ENCODE measurements at regions not wholly inside any gene's neighbourhood (a gene's known extent, or its start where the extent isn't known, plus 50 kb on each side); places are given as distances from the start of the nearest gene placed in this dataset.

DNA sequence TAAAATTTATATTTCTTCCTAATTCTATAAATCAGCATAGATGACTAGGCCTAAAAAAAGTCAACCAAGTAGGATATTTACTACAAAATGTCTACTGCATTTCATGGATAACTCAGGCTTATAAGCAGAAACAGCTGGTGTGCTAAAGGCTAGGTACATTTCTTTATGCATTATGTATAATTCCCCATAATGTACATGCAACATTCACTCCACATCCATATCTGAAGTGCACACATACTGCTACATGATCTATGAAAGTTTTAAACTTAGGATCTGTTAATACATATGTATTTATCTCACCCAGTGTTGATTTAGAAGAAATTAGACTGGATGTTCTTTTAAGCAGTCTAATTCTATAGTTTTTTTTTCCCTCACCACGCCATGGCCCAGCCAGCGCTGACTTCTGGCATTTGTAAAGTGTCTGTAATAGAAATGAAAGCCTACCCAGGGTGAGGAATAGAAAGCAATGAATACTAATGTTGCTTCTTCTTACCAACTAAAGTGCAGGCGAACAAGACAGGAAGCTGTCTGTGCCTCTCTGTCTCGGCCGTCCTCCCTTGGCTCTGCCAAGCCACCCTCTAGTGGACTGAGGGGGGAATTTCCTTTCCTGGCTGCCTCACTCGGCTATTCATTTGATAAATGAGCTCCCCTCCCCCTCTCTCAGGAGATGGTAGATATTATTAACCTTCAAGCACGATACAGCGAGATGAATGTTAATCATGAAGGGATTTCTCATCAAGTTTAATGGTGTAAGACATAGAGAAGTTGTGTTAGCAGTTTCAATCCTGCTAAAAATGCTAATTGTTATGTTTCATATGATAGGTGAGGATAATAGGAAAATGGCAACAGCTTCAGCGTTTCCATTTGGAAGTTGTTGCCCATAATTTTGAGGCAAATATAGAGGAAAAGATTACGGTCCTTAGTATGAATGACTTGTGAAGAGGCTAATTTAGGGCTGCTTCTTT, 384.5 kb downstream of the MTX2 start:
- DNase-seq, result peak; percentile 26 to 57

DNA sequence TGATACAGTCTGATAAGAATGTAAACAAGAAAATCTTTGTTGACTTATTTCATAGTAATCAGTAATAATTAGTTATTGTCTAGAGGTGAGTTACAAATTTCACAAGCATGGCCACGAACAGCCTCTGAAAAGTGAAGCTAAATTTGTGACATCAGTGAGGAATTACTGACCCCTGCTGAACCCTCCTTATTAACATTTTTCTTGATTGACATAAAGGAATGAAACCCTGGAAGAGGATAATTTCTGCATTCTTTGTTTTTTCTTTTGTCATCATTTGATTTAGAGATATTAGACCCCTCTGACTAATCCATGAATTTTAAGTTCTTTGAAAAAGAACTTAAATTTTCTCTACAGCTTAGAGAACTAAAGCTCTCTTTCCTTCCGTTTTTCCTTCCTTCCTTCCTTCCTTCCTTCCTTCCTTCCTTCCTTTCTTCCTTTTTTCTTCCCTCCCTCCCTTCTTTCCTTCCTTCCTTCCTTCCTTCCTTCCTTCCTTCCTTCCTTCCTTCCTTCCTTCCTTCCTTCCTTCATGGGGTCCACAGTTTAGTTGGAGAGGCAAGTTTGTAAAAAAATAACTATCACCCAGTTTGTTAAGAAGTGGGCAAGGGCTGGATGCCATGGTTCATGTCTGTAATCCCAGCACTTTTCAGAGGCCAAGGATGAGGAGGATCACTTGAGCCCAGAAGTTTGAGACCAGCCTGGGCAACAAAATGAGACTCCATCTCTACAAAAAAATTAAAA, 387.0 kb downstream of the MTX2 start:
- no peak for DNase-seq

DNA sequence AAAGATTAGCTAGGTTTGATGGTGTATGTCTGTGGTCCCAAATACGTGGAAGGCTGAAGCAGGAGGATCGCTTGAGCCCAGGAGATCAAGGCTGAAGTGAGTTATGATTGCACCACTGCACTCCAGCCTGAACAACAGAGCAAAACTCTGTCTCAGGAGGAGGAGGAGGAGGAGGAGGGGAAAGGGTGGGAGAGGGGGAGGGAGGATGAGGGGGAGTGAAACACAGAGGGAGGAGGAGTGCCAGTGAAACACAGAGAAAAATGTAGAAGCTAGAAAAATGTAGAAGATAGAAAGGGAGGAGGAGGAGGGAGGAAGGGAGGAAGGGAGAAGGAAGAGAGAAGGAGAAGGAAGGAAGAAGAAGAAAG, 387.5 kb downstream of the MTX2 start:
- DNase-seq, result no peak

DNA sequence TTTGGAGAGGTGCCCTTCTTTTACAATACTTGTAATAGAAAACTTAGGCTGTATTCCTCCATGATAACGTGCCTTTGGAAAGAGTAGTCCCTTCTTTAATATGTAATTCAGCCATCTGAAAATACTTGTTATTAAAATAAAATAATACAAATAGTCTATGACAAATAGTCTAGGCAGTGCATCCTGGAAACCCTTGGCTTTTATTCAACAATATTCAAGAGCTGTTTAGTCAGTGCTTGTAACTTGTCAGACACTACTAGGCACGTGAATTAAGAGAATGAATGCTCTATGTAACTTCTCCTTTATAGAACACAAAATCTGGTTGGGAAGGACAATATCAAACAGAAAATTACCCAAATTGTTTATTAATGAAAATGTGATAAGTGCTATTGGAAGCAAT, 388.2 kb downstream of the MTX2 start:
- DNase-seq, result no peak

DNA sequence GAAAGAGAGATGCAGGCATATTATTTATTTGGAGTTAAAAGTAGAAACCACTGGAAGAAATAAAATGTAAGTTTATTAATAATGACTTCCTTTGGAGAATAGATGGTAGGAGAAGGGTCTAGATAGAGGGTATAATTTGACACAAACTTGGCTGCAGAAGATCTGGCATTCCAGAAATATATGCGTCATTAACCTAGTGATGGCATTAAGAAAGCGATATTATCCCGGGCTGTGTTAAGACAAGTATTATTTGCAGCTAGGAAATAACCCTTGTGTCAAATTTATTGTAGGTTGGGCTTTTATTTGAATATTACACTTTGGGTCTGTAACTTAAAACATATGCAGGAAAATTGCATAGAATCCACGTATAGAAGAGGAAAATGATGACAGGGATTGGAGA, 389.5 kb downstream of the MTX2 start:
- DNase-seq, result no peak

DNA sequence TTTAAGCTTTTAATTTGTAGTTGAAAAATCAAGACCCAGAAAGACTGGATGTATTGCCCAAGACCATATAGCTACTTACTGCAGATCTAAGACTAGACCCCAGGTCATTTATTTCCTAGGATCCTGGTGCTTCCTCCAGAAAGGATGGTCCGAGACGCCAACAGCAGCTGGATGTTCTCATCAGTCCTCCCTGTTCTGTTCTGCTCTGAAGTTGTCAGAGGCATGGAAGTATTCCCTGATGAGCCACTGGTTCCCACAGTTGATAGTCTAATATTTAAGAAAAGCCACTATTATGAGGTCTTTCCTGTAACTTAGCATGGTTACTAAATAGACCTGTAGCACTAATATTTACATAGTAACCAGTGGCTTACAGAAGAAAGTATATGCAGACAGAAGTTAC, 393.5 kb downstream of the MTX2 start:
- no peak for DNase-seq

DNA sequence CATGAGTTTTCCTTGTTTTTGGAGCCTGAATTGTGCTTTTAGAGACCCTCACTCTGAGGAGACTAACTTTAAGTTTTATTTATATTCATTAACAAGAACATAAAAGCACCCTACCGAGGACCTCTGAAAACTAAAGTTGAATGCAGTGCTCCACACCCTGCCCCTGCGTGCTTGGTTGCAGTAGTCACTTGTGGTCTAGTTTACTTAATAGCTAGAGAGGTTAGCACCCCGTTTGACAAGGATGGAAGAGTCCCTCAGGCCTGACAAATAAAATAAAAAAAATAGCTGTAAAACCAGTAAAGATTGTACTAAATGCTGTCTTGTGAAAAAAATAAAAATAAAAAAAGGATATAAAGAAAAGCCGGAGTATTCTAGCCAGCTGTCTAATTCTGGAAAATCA, 395.2 kb downstream of the MTX2 start:
- no peak for DNase-seq

DNA sequence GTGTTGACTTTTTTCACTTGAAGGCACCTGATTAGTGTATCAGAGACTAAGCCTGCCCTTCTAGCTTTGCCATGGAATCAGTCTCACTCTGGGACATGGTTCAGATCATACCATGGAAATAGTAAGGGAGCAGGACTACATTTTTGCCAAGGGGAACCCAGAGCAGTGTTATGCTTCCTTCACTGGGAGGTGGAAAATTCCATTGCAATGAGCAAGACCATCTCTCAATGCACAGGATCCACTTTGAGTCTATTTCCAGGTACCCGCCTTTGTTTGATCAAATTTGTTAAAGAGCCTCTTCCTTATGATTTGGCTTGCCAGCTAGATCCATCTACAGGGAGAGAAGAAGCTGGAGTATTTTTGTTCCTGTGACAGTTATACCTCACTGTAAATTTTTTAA, 395.8 kb downstream of the MTX2 start:
- DNase-seq, result no peak

DNA sequence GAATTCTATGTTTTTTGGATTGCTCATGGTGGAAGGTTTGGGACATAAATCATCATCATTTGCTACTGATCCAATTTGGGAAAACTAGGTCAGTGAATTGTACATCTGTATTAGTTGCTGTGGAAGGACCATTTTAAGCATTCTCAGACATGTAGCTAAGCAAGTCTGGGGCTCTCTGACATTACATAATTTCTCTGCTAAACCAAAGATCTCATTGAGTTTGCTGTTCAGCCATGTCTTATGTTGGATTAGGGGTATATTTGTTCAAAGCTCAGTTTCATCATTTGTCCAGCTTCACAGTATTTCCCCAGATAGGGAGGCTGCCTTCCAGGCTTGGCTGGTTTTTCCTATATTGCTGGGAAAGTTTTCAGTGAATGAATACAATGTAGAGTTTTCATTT, 399.7 kb downstream of the MTX2 start:
- no peak for DNase-seq

DNA sequence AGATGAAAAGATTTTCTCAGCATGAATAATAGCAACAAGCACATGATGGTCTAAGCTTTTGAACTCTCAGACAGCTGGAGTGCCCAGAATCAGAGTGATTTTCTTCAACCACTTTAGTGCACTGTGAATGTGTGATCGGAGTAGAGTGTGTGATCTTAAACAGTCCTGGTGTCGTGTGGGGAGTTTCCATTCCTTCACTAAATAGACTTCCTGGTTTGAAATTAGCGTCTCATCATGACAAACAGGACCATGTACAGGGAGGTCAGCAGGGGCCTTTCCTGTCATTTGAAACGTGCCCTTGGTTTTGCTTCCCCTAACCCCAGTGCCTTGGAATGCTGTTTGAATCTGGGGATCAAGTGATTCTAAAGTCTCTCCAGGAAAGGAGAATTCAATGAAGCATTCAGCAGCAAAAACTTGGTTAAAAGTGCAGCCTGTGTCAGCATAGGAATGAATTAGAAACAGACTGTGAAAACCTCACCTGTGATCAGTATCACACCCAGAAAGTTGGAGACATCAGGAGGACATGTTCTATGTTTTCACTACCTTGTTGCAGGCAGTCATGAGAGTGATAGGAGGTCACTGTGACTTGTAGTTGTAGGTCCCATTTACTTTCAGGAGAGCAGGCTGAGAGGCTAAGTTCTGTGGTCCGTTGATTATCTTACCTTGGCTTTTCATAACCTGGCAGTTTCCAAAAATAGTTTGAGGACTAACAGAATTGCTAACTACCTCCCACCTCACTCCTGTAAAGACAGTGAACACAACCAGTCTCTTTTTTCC, 400.3 kb downstream of the MTX2 start:
- DNase-seq, result no peak

DNA sequence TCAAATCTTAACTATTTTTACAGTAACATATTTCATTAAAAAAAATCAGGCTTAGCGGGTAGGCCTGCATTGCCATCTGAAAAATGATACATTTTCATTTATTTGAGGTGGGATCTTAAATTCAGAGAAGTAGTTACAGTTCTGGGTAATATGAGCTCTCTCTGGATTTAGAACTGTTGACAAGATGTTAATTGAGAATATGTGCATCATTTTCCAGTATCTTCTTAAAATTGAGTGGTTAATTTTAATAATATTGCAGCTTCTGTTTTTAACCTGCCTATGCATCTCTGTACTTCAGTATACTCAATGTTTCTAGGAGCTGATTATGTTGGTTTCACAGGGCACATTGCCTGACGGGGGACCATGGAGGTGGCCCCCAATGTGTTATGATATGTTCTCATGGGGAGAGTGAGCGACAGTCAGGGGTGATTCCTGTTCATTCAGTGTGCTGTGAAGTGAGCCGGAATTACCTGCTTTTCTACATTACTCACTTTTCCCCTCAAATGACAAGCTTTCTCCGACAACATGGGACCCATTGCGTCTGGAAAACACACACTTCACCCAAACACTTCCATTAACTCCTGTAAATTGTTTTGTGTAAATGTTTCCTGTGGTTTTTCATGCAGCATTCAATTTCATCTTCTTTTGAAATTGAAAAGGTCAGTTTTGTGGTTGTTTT, 406.2 kb downstream of the MTX2 start:
- no peak for DNase-seq

DNA sequence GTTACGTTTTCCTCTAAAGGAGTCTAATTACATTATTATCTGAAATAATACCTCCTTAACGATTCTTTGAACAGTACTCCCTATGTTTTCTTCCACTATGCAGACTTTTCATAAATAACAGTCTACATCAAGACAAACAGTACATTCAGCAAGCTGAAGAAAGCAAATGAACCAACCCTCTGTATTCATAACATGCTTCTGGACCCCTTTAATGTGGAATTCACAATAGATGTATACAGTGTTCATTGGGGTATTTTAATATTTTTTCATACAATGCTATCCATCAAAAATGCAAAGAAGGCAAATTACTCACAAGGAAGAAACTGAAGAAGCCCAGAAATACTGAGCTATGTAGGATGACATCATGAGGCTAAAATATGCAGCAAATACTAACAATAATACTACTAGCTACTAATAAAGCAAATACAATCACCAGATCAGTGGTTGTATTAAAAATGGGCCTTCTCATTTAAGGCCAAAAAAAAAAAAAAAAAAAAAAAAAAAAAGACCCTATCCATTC, 408.6 kb downstream of the MTX2 start:
- no peak for DNase-seq

DNA sequence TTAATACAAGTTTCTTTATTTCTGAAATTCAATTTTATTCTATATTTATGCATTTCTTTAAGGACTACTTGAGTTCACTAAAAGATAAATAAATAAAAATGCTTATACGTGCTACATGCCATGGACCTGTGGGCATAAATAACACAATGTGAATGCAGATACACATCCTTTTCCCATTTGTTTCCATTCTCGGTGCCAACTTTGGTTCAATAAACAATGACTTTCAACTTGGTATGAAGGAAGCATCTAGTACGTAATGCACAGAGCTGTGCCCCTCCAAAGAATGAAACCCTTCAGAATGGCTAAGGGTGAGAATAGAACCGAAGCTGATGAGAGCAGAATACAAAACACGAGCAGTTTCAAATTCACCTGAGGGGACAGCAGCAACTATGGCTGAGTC, 409.3 kb downstream of the MTX2 start:
- no peak for DNase-seq

DNA sequence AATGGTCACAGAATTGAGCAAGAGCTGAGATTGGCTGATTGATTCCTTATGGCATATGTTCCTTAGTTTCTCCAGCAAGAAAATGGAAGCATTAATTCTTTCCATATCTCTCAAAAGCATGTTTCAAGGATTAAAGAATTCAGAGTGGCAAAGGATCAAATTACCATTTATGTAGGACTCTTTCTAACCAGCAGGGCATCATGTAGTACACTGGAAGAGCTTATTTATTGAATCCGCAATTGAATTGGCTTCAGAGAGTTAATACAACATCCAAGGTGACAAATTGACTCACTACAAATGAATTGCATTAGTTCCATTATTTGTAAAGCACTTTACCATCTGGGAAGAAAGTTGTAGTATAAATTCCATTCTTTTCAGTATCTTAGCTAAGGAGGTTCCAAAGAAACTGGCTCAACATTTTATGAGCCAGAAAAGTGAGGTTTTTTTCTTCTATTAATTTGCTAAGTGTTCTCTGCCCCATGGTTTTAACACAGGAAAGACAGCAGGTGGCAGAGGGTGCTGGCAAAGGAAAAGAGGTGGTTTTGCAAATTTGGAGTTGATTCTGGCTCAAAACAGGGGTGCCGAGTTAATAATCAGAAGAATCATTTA, 409.9 kb downstream of the MTX2 start:
- DNase-seq, result no peak

DNA sequence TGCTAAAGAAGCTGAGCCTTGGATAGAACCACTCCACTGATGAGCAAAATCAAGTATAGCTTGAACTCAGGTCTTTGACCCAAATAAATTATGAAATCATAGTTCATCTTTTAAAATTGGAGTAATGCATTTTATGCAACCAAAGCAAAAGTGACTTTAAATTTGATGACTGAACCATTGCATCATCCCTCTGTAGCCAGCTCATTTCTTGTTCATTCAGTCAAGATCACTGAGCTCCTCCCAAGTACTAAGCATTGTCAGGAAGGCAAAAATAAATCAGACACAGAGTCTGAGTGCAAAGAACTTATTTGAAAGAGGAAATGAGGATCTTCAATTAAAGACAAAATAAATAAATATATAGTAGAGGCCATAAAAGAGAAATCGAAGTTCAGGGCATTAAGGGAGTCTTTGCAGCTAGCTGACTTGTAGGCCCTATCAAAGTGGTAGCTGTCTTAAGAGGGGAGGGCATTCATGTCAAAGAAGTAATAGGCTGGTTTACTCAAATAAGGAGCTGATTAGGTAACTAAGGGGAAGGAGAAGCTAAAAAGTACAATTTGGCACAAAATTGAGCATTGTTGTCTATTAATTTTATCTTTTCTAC, 411.8 kb downstream of the MTX2 start:
- no peak for DNase-seq

DNA sequence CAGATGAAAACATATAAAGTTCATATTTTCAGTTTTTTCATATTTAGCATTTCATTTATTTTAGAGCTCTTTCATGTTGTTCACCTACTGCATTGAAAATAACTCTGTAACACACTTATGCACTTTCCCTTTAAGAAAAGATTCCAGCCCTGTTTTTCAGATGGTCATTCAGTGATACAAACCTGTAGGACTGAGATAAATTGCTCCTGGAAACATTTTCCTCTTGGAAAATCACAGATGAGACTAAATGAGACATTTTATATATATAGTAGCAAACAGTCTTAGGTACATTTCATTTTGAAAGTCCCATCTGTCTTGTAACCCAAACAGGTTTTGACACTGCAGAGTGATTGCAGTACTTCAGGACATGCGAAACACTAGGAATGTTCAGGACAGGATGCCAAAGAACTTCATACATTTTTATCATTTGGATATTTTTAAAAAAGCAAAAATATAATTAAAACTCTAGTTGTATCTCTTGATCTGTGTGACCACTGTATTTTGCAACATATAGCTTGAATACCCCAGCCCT, 412.4 kb downstream of the MTX2 start:
- no peak for DNase-seq

DNA sequence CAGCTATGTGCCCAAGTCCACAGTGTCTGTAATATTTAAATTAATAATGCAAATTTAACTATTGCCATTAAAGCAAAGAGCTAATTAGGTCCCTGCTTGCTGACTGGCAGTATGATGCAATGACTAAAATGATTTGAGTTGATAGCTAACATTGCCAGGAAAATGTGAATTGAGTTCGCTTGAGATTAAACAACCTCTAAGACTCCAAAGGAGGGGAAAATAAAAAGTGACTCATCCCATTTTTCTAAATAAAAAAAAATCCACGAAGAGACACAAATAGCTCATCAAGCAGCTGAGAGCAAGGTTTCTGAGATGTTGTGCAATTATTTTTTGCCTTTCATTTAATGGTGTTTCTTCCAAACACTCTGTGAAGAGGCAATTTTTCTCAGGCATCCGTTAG, 413.0 kb downstream of the MTX2 start:
- DNase-seq, result no peak

DNA sequence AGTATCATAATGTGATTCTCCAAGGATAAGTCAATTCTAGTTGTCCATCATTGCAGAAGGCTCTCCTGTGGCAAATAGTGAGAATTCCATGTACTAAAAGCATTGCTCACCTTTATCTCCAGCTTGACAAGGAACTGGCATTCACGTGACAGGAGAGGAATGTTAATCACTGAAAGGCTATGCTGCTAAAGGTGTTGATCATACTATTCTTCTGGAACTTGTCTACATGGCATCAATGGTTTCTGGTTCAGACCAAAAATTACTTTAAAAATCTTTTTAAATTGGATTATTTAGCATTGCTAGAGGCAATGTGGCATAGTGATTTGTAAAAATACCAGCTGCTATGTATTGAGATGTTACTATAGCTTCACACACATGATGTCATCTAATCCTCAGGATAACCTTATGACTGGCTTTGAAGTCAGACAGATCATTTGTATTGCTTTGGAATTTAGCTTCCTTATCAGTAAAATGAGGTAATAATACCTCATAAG, 414.4 kb downstream of the MTX2 start:
- no peak for DNase-seq

DNA sequence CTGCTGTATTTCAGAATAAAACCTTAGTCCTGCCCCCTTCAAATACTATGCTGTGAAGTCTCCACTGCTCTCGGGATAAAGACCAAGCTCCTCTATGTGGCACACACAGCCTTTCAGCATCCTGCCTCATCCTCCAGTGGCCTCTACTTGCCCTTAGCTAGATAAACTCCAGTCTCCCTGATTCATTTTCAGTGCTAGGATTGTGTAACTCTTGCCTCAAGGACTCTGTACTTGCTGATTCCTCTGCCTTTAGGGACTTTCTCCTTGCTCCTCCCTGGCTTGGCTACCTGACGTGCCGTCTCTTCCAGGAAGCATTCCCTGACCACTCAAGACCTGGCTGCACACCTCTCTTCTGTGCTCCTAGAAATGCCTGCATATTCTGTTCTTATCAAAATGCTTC, 416.7 kb downstream of the MTX2 start:
- no peak for DNase-seq

DNA sequence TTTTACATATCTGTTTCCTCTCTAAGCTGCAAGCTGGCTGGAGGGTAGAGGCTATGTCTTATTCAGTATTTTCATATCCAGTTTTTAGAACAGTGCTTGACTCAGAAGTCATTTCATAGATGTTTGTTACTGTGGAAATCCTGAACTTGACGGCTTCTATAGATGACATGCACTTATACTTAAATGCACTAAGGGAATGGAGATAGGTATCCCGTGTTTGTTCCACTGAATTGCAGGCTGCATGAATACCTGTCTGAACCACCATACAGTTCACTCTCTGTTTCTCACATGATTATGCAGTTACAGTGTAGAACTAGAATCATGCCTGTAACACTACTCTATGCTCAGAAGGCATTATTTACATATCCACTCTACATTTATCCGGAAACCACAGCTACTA, 417.1 kb downstream of the MTX2 start:
- no peak for DNase-seq

DNA sequence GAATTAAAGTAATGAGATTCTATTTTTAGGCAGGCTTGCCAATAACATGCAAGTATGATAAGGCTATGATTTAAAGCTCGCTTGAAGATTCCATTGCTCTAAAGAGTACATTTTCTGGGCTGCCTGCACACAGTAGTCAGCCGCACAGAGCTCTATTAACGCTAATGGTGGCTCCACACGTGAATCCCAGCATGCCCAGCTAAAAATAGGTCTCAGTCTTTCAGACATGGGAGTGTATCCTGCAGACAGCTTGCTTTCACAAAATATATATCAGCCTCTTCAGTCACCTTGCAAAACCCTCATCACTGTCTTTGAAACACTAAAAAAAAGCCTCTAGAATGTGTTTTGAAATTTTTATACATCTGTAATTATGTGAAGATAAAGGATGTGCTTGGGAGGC, 418.1 kb downstream of the MTX2 start:
- DNase-seq, result no peak
